GM21367 (cell line): ENCODE measurements at regions not wholly inside any gene's neighbourhood (a gene's known extent, or its start where the extent isn't known, plus 50 kb on each side); places are given as distances from the start of the nearest gene placed in this dataset.
"Not testable (repeated sequence)": the region's sequence is repeated elsewhere in the genome, so short reads cannot be mapped to it uniquely, and the experiment has no call there.

ENCODE experiments used
- ATAC-seq: cut with Tn5 transposase; IDR thresholded peaks from one replicate; pipeline ENCODE4 v1.9.1; 2021; ENCODE audit not compliant: unreplicated experiment

DNA sequence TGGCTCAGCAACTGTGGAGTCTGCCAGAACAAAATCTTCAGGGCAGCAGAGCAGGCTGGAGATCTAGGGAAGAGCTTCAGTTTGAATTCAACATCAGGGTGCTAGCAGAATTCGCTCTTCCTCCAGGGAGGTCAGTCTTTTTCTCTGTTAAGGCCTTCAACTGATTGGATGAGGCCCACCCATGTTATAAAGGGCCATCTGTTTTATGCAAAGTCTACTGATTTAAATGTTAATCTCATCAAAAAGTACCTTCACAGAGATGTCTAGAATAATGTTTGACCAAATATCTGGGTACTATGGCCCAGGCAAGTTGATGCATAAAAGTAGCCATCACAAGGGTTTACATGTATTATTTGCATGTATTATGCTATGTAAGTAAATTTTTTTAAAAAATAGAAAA is 378.4 kb downstream of the BTG1 start:
- ATAC-seq, result no peak

DNA sequence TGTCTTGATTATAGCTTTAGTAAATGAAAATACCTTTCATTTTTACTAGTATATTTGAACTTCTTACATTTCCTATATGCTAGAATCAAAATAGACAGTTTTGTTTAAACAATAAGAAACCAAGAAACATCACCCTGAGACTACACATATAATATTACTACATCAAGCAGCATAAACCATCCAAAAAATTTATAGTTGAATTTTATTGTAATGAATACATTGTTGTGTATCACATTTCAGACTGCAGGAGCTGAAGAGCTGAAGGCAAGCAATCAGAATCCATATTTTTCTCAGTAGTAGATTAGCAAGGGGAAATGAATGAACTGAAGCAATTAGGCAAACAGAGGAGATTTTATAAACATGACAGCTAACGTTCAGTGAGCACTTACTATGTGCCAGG is 379.2 kb downstream of the BTG1 start:
- no peak for ATAC-seq

DNA sequence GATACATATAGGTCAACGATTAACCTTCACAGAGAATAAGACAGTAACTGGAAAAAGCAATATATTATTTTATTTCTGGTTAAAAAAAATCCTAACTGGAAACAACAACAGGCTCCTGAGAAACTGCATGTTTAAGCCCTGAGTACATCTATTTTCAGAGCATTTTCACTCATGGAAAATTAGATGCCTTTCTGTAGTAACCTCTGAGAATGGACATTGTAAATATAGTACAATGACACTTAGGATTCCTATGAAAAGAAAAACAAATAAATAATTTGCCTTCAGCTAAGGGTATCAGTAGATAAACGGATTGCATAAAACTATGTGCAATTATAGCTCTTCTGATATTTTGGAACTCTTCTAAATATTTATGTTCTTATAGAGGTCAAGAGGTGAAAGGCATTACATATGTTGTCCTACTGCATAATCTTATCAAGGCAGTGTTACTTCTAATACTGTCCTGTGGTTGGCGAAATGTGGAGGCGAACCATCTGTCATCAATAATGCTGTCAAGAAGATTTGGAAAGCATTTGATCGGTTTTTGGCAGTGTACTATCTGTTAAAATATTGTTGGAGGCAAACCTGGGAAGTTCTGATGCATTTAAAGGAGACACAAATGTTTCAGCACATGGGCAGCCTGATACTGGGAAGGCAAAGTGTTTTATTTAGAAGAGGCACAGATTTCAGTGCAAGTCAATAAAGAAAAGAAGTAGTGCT is 381.8 kb downstream of the BTG1 start:
- no peak for ATAC-seq

DNA sequence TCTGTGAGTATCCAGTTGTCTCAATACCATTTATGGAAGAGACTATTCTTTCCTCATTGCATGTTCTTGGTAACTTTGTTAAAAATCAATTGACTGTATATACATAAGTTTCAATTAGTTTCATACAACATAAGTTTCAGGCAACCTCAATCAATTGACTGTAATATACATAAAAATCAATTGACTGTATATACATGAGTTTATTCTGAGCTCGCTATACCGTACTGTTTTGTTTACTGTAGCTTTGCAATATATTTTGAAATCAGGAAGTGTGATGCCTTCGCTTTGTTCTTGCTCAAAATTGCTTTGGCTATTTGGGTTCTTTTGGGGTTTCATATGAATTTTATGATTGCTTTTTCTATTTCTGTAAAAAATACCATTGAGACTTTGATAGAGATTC is 392.0 kb downstream of the BTG1 start:
- no peak for ATAC-seq

DNA sequence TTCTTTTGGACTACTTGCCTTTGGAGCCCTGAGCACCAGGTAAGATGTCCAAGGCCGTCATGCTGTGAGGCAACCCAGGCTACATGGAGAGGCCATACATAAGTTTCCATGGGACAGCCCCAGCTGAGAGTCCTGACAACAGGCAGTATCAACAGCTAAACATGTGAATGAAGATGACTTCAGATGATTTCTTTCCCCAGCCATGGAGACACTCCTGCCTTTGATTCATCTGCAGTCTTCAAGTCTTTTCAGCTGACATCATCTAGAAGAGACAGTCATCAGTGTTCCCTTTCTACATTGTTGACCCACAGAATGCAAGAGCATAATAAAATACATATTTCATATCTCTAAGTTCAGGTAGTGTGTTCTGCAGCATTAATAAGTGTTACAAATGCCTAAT is 398.7 kb downstream of the BTG1 start:
- ATAC-seq, result no peak

DNA sequence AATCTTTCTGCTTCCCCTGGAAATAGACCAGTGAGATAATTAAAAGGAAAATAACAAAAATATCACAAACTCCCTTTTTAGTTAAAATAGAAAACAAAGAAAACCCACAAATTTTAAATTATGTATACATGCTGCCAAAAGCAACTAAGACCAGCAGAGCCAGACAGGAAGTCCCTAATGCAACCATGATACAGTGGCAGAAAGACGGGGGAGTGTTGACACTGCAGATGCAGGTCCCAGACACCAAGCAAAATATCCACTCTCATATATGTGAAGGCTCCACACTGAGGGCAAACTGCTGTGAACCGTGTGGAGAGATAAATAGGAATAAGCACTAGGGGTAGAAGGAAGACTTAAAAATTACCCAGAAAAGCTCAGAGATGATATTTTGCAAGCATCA is 401.0 kb downstream of the BTG1 start:
- ATAC-seq, result no peak

DNA sequence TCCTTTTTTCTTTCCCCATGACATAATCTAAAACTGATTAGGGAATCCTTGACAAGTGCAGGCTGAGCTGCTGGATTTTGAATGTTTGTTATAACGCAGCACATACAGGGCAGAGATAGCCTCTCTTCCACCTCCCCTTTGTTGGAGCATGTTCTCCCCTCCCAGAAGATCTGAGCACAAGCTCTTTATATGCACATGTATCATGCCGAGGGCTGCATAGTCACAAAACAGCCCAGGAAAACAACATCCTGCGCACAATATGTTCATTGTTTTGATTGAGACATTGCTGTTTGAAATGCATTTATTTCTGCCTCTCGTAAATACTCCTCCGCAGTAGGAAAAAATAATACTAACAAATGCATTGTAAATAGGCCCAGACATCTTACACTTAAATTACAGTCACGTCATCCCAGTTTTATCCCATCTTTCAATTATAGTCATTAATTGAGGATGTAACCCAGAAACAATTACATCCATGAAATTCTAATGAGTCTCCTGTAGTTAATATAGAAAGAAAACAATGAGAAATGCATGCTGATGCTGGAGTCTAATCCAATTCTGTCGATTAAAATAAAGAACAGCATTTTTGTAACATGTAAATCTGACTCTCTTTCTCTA is 401.8 kb downstream of the BTG1 start:
- no peak for ATAC-seq

DNA sequence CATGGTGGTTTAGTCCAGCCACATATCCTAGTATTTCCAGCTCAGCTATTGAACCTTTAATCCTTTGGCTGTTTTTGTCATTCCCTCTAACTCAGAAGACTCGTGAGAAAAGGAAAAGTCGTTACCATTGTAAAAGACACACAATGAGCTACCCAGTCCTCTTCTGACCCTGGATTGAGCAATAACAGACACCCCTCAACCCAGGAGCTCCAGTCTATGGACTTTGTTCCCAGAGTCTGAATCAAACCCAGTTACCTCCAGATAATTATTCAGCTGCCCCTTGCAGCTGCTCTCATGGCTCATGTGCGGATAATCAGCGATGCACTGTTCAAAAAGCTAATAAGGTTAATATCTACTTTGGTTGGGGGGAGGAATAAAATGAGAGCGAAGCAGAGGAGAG is 402.4 kb downstream of the BTG1 start:
- ATAC-seq, result no peak

DNA sequence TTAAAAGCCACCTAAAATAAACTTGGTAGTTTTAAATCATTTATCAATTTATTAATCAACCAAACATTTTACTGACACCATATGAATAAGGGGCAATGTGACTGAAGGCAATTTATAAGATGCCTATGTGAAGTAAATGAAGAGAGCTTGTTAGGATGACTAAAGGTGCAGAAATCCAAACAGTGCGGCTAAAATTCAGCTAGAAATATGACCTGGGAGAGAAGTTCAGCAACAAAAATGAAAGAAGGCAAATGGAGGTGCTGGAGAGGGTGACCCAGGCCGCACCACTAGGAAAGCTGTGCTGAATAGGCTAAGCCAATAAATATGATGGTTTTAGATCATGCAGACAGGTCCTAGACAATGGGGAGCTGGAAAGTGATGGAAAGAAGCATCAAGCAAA is 403.7 kb downstream of the BTG1 start:
- ATAC-seq, result no peak

DNA sequence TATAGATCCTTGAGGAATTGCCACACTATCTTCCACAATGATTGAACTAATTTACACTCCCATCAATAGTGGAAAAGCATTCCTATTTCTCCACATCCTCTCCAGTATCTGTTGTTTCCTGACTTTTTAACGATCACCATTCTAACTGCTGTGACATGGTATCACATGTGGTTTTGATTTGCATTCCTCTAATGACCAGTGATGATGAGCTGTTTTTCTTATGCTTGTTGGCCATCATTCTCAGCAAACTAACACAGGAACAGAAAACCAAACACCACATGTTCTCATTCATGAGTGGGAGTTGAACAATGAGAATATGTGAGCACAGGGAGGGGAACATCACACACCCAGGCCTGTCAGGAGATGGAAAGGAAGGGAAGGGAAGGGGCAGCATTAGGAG is 411.8 kb downstream of the BTG1 start:
- ATAC-seq, result not testable (repeated sequence)

DNA sequence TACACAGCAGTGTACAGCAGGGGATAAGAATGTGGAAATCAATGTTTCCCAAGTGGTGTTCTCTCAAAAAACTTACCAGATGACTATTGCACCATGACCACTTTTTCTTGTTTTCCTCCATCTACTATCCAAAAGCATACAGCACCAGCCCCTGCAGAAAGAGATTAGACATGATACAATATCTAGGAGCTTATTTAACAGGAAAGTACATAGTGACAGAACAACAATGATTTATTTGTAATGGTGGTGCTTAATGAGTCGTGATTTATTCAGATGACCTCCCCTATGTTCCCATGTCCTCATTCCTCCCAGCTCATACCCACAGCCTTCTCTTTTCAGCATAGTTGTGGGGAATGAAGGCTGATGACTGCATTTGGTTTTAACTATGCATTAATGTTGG is 413.6 kb downstream of the BTG1 start:
- ATAC-seq, result no peak

DNA sequence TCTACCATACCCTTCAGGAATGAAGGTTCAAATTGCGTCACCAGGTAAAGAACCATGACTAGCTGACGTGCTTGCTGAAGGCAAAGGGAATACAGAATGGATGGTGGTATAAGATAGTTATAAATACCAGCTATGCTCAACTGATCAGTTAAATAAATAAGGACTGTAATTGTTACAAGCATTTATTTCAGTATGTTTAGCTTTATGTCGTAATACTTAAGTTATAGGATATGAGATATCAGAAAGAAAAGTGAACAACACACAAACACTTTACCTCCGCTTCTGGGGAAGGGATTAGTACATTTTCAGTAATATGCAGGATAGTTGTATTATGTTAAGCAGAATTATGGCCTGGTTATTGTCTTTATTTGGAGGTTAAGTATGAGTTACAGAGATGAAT is 416.1 kb downstream of the BTG1 start:
- ATAC-seq, result no peak

DNA sequence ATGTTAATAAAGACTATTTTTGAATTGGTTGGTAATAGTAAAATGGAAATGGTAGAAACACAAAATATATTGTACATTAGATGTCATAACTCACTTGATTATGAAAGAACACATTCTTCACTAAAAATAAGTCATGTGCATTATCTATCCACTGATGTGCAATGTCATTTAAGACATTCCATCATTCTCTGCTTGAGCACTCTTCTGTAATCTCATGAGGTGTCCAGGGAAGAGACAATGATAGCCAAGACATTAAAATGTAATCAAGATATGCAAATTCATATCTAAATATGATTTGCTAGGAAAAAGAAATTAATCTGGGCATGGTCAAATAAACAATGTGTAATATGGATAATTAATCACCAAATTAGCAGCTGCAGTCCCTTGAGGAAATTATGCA is 422.5 kb downstream of the BTG1 start:
- ATAC-seq, result no peak

DNA sequence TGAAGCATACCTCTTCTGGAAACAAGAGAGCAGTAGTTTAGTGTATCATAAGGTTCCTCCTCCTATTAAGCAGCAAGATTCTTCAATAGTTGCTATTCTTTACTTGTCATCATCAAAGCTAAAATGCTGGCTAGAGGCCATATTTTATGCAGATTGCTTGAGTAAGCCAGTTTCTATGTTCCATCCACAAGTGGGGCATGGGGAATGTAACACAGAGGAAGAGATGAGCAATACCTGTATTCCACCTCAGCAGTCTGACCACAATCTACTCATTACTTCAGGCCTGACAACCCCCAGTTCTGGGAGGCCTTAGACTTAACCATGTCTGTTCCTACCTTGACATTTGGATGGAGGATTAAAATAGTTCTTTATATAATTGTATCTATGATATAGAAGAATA is 423.6 kb downstream of the BTG1 start:
- ATAC-seq, result no peak

DNA sequence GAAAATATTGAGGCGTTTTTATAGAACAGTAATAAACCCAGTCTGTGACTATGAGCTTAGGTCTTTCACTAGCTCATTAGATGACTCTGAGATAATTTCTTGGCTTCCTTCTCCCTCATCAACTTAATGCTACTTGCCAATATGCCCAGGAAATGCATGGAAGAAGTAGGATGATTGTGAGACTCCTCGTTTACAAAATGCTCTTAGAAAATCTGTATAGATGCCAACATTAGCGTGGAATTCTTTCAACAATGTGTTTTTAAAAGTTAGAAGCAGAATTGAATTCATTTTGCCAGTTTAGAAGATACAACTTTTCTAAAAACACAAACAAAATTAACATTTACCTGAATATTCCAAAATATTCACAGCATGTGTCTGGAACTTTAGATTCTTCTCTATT is 424.6 kb downstream of the BTG1 start:
- ATAC-seq, result no peak

DNA sequence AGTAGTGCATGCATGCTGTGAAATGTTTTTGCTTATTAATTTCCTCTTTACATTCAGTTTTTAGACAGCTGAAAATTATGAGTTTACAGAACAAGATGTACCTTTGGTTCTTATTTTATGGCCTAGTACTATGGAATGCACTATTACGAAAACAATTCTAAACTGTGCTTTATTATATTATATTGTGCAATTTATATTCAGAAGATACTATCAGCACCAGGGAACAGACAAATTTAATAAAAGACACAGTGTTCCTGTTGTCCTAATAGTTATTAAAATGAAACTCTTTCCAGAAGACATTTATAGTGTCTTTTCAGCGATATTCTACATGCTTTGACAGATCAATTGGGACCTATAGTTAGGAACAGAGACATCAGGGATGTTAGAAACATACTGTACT is 427.3 kb downstream of the BTG1 start:
- no peak for ATAC-seq

DNA sequence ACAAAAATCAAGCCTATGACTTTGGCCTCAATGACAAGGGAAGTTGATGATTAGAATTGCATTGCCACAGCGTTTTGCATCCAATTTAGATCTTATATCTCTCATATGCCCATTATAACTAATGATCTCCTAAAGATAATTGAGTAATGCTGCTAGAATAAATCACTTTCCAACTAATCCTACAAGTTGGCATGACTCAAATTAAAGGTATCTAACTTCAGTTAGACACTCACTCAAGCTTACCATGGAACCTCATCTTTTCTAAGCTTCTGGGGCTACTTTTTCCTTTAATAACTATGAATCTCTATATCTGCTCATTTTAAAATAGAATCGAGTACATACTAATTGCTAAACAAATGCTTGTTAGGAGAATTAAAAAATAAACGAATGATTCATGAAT is 427.8 kb downstream of the BTG1 start:
- no peak for ATAC-seq

DNA sequence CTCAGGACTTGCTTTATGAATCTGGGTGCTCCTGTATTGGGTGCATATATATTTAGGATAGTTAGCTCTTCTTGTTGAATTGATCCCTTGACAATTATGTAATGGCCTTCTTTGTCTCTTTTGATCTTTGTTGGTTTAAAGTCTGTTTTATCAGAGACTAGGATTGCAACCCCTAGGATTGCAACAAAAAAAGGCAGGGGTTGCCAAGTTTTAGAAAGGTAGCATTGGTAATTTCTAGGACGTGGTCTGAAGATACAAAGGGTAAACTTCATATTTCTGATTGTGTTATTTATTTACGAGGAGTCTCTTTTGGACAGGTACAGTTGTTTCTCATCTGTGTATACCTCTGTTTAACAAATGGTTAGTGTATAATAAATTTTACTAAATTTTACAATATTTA is 433.7 kb downstream of the BTG1 start:
- ATAC-seq, result not testable (repeated sequence)

DNA sequence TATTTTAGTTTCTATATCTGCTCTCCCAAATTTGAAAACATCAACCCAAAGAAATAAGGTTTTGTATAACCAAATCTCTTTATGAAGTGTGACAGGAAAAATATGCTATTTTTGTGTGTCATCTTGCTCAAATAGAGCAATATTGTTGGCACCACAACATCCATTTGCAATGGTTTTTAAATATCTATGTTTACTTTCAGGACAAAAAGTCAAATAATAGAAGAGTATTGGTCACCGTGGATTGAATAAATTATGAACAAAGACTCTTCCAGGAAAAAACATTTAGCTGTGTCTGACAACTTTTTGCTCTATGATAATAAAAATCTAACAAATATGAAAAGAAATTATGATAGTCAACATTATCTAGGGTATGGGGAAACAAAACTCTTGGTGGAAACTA is 439.2 kb downstream of the BTG1 start:
- no peak for ATAC-seq

DNA sequence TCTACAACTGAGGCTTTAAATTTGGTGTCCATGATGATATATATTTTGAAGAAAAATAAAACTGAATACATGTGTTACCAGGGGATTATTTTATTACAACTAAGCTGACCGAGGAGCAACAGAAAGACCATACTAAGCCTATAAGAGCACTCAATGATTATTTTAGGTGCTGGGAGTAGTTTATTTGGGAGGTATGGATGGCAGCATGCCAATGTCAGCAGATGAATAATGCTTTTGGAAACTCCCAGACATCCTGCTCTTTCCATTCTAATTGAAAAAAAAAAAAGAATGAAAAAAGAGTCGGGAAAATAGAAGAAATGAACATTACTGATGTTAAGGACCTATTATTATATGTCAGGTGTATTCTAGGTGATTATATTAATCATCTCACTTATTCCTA is 441.2 kb downstream of the BTG1 start:
- no peak for ATAC-seq

DNA sequence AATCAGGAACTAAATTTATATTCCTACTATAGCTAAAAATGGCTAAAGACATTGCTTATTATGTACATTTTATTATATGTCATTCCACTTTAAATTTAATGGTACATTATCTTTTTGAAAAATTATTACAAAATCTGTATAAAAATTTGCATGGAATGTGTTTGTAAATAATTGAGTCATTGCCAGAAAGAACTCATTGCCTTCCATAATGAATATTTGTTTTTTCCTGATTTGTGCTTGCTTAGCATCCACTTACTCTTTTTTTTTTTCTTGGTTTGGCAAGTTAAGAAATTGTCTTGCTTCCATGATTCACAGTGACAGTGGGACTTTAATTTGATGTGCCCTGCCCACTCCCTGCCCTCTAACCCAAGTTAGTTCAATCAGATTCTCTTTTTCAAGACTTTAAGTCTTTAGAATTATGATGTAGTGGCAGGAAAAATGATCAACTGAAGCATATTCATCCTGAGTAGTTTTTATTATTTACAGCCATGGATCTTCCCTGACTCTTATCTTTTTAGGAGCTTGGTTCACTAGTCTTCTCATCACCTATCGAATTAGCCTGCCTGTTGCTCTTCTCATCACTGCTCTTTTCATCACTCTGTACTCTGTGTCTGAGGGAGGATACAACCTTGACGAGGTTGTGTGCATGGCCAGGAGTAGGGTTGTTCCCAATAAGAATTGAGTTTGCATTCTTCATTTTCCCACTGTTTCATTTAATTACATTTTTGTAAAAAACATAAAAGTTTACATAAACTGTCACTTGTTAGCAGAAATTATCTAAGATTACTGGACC is 442.0 kb downstream of the BTG1 start:
- no peak for ATAC-seq

DNA sequence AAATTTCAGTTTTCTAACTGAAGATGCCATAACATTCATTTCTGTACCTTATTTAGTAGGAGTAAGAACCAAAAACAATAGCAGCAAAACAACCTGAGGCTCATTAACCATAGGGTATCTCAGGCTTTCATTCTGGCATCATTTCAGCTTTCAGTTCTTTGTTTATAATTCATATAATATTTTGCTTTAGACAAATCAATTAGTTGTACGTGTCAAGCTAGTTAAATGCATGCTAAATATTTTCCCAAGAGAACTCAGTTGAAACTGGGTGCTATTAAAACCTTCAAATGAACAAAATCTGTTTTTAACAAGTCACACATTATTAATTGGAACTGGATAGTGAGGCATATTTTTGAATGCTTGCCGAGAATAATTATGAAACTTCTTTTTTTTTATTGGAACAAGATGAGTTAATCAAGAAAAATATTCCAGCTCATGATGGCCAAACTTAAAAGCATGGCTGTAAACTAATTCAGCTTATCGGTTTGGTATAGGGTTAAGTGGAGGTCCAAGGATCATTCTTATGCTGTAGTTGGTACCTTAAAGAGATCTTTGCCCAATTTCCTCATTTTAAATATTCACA is 442.7 kb downstream of the BTG1 start:
- no peak for ATAC-seq
